ENCODE measurements at regions not wholly inside any gene's neighbourhood (a gene's known extent, or its start where the extent isn't known, plus 50 kb on each side); places are given as distances from the start of the nearest gene placed in this dataset.

DNA sequence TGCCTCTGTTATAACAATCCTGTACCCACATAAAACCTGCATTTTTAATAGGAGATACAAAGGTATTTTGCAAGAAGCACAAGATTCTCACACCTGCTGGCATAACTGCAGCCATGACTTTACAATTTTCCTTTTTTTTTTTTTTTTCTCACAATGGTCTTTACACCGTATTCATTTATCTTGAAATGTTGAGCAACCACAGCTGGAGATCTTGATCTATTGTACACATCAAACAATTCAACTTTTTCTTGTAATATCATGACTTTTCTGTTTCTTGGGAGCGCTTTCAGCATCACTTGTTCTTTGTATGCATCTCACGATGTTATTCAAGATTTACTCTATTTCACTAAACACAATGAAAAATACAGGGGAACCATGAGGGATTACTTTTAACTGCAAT lies 651.4 kb downstream of the KCNT2 start:
- H3K9me3 ChIP-seq (ENCODE audit: control insufficient read depth, low read length) = no peaks in the 10 kb centered on the region
- H3K36me3 ChIP-seq (ENCODE audit: control insufficient read depth, insufficient read depth, low read length) = no peaks in the 10 kb centered on the region
- no peak overlapping the region for H3K27ac ChIP-seq (ENCODE audit: insufficient read depth, low read length, poor library complexity, severe bottlenecking)
- H3K4me1 ChIP-seq (ENCODE audit: control insufficient read depth, insufficient read depth, low read length, poor library complexity, severe bottlenecking) = no peaks in the 10 kb centered on the region
- no peak for DNase-seq
- H3K27me3 ChIP-seq (replicated peaks; ENCODE audit: control insufficient read depth, insufficient read depth, low read length, poor library complexity, severe bottlenecking) = no peaks in the 10 kb centered on the region
- H3K4me3 ChIP-seq (ENCODE audit: insufficient read depth, low read depth, low read length, poor library complexity, severe bottlenecking) = no peak overlapping the region

DNA sequence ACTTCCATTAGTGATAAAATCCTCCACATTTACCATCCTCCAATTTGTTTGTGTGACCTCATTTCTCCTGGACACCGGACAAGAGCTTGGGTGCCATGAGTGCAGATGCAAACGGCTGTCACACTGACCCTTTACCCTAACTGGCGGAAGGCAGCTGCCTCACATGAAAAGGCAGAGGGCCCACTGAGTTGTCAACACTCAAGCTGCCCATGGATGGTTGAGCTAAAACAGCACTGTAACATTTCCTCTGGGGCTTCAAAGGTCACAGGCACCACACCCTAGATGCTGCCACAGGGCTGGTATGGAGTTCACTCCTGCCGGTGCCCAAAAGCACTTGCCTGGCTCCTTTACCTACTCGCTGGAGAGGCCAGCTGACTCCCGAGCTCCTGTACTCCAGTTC lies 653.4 kb downstream of the KCNT2 start:
- Histone ChIP-seq H3K27ac (ENCODE audit: insufficient read depth, low read length, poor library complexity, severe bottlenecking) (no peak overlapping the region), H3K27me3 (replicated peaks; ENCODE audit: control insufficient read depth, insufficient read depth, low read length, poor library complexity, severe bottlenecking) (no peaks in the 10 kb centered on the region), H3K36me3 (ENCODE audit: control insufficient read depth, insufficient read depth, low read length) (no peaks in the 10 kb centered on the region), H3K9me3 (ENCODE audit: control insufficient read depth, low read length) (no peaks in the 10 kb centered on the region), H3K4me1 (ENCODE audit: control insufficient read depth, insufficient read depth, low read length, poor library complexity, severe bottlenecking) (no peaks in the 10 kb centered on the region), H3K4me3 (ENCODE audit: insufficient read depth, low read depth, low read length, poor library complexity, severe bottlenecking) (no peak overlapping the region)
- no peak for DNase-seq

DNA sequence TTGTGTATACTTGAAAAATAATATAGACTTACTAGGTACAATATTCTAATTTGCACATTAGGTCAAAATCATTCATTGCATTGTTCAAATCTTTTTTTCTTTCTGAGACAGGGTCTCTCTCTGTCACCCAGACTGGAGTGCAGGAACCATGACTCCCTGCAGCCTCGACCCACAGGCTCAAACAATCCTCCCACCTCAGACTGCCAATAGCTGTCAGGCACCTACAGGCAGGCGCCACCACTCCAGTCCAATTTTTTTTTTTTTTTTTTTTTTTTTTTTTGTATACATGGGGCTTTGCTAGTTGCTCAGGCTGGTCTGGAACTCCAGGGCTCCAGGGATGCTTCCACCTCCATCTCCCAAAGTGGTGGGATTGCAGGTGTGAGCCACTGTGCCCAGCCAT lies 656.9 kb downstream of the KCNT2 start:
- DNase-seq = no peak
- no peaks in the 10 kb centered on the region for H3K36me3 ChIP-seq (ENCODE audit: control insufficient read depth, insufficient read depth, low read length)
- no peaks in the 10 kb centered on the region for H3K4me1 ChIP-seq (ENCODE audit: control insufficient read depth, insufficient read depth, low read length, poor library complexity, severe bottlenecking)
- no peak overlapping the region for H3K27ac ChIP-seq (ENCODE audit: insufficient read depth, low read length, poor library complexity, severe bottlenecking)
- no peak overlapping the region for H3K4me3 ChIP-seq (ENCODE audit: insufficient read depth, low read depth, low read length, poor library complexity, severe bottlenecking)
- no peaks in the 10 kb centered on the region for H3K9me3 ChIP-seq (ENCODE audit: control insufficient read depth, low read length)
- no peaks in the 10 kb centered on the region for H3K27me3 ChIP-seq (replicated peaks; ENCODE audit: control insufficient read depth, insufficient read depth, low read length, poor library complexity, severe bottlenecking)

DNA sequence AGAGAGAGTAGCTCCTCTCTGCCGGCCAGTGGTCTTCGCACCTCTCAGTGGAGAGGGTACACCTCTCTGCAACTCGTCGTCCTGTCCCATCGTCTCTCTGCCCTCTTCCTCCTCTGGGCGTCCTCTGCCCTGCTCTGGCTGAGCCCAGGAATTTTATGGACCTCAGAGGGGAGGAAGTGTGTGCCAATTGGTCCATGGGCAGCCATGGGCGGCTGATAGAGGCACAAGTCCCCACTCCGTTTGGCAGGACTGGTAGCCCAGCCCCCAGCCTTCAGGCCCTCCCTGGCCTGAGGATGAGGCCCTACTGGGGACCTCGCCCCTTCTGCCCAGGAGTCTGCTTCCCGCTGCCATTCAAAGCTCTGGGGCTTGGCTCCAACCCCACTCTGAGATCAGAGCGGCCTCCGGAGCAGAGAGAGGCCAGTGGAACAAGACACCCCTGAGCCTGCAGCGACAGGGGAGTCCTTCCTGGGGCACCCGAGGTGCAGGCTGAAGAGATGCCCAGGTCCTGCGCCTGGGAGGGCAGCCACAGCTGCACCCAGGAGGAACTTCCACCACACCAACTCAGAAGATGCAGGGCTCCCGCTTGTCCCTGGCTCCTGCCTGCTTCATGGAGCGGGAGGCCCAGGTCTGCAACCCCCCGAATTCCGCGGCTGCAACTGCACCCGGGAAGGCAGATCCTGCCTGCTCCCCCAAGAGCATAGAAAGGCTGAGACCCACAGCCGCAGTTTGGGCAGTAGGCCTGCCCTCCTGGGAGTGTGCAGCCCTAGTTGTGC lies 659.9 kb downstream of the KCNT2 start:
- H3K4me1 ChIP-seq (ENCODE audit: control insufficient read depth, insufficient read depth, low read length, poor library complexity, severe bottlenecking) = no peaks in the 10 kb centered on the region
- no peak overlapping the region for H3K27ac ChIP-seq (ENCODE audit: insufficient read depth, low read length, poor library complexity, severe bottlenecking)
- no peaks in the 10 kb centered on the region for H3K27me3 ChIP-seq (replicated peaks; ENCODE audit: control insufficient read depth, insufficient read depth, low read length, poor library complexity, severe bottlenecking)
- no peak for DNase-seq
- H3K36me3 ChIP-seq (ENCODE audit: control insufficient read depth, insufficient read depth, low read length) = no peaks in the 10 kb centered on the region
- H3K4me3 ChIP-seq (ENCODE audit: insufficient read depth, low read depth, low read length, poor library complexity, severe bottlenecking) = no peak overlapping the region
- H3K9me3 ChIP-seq (ENCODE audit: control insufficient read depth, low read length) = no peaks in the 10 kb centered on the region

- no peaks in the 10 kb centered on the region for H3K9me3 ChIP-seq (ENCODE audit: control insufficient read depth, low read length)
- no peaks in the 10 kb centered on the region for H3K36me3 ChIP-seq (ENCODE audit: control insufficient read depth, insufficient read depth, low read length)
- H3K27ac ChIP-seq (ENCODE audit: insufficient read depth, low read length, poor library complexity, severe bottlenecking) = no peak overlapping the region
- H3K4me1 ChIP-seq (ENCODE audit: control insufficient read depth, insufficient read depth, low read length, poor library complexity, severe bottlenecking) = no peaks in the 10 kb centered on the region
- H3K4me3 ChIP-seq (ENCODE audit: insufficient read depth, low read depth, low read length, poor library complexity, severe bottlenecking) = no peak overlapping the region
- DNase-seq = no peak
- H3K27me3 ChIP-seq (replicated peaks; ENCODE audit: control insufficient read depth, insufficient read depth, low read length, poor library complexity, severe bottlenecking) = no peaks in the 10 kb centered on the region
Measured at GRCh38 chr1:195946500-195946899, 661.7 kb downstream of the KCNT2 start.

DNA sequence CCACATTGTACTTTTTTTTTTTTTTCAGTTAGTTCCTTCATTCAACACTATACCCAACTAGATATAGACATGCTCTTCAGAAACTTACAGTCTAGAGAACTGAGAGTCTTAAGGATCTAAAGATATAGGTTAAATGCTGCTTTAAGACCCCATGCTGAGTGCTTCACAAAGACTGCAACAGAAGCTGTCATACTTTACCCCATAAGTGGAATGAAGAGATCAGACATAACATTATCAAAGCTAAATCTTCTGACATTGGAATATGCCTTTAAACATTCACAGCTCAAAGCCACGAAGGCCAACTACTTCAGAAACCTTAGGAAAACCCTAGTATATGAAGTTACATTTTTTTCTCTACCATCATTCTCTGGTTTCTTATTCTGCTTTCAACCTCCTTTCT lies 666.4 kb downstream of the KCNT2 start:
- Histone ChIP-seq H3K4me1 (ENCODE audit: control insufficient read depth, insufficient read depth, low read length, poor library complexity, severe bottlenecking) (no peaks in the 10 kb centered on the region), H3K27me3 (replicated peaks; ENCODE audit: control insufficient read depth, insufficient read depth, low read length, poor library complexity, severe bottlenecking) (no peaks in the 10 kb centered on the region), H3K4me3 (ENCODE audit: insufficient read depth, low read depth, low read length, poor library complexity, severe bottlenecking) (no peak overlapping the region), H3K27ac (ENCODE audit: insufficient read depth, low read length, poor library complexity, severe bottlenecking) (no peak overlapping the region), H3K36me3 (ENCODE audit: control insufficient read depth, insufficient read depth, low read length) (no peaks in the 10 kb centered on the region), H3K9me3 (ENCODE audit: control insufficient read depth, low read length) (no peaks in the 10 kb centered on the region)
- DNase-seq = no peak

GRCh38 chr1:195941314-195941713 lies 666.9 kb downstream of the KCNT2 start:
- H3K36me3 ChIP-seq (ENCODE audit: control insufficient read depth, insufficient read depth, low read length) = no peaks in the 10 kb centered on the region
- H3K4me1 ChIP-seq (ENCODE audit: control insufficient read depth, insufficient read depth, low read length, poor library complexity, severe bottlenecking) = no peaks in the 10 kb centered on the region
- H3K27ac ChIP-seq (ENCODE audit: insufficient read depth, low read length, poor library complexity, severe bottlenecking) = no peak overlapping the region
- no peaks in the 10 kb centered on the region for H3K27me3 ChIP-seq (replicated peaks; ENCODE audit: control insufficient read depth, insufficient read depth, low read length, poor library complexity, severe bottlenecking)
- no peaks in the 10 kb centered on the region for H3K9me3 ChIP-seq (ENCODE audit: control insufficient read depth, low read length)
- H3K4me3 ChIP-seq (ENCODE audit: insufficient read depth, low read depth, low read length, poor library complexity, severe bottlenecking) = no peak overlapping the region
- DNase-seq = no peak

GRCh38 chr1:195939844-195940243 lies 668.4 kb downstream of the KCNT2 start:
- DNase-seq = no peak
- Histone ChIP-seq H3K4me3 (ENCODE audit: insufficient read depth, low read depth, low read length, poor library complexity, severe bottlenecking) (no peak overlapping the region), H3K9me3 (ENCODE audit: control insufficient read depth, low read length) (no peaks in the 10 kb centered on the region), H3K36me3 (ENCODE audit: control insufficient read depth, insufficient read depth, low read length) (no peaks in the 10 kb centered on the region), H3K27ac (ENCODE audit: insufficient read depth, low read length, poor library complexity, severe bottlenecking) (no peak overlapping the region), H3K27me3 (replicated peaks; ENCODE audit: control insufficient read depth, insufficient read depth, low read length, poor library complexity, severe bottlenecking) (no peaks in the 10 kb centered on the region), H3K4me1 (ENCODE audit: control insufficient read depth, insufficient read depth, low read length, poor library complexity, severe bottlenecking) (no peaks in the 10 kb centered on the region)

- Histone ChIP-seq H3K27me3 (replicated peaks; ENCODE audit: control insufficient read depth, insufficient read depth, low read length, poor library complexity, severe bottlenecking) (no peaks in the 10 kb centered on the region), H3K4me1 (ENCODE audit: control insufficient read depth, insufficient read depth, low read length, poor library complexity, severe bottlenecking) (no peaks in the 10 kb centered on the region), H3K9me3 (ENCODE audit: control insufficient read depth, low read length) (no peaks in the 10 kb centered on the region), H3K36me3 (ENCODE audit: control insufficient read depth, insufficient read depth, low read length) (no peaks in the 10 kb centered on the region), H3K4me3 (ENCODE audit: insufficient read depth, low read depth, low read length, poor library complexity, severe bottlenecking) (no peak overlapping the region), H3K27ac (ENCODE audit: insufficient read depth, low read length, poor library complexity, severe bottlenecking) (no peak overlapping the region)
- DNase-seq = no peak
Measured at GRCh38 chr1:195934817-195935553, 673.3 kb downstream of the KCNT2 start.

GRCh38 chr1:195933835-195934234 lies 674.4 kb downstream of the KCNT2 start:
- Histone ChIP-seq H3K4me3 (ENCODE audit: insufficient read depth, low read depth, low read length, poor library complexity, severe bottlenecking) (no peak overlapping the region), H3K4me1 (ENCODE audit: control insufficient read depth, insufficient read depth, low read length, poor library complexity, severe bottlenecking) (no peaks in the 10 kb centered on the region), H3K27ac (ENCODE audit: insufficient read depth, low read length, poor library complexity, severe bottlenecking) (no peak overlapping the region), H3K9me3 (ENCODE audit: control insufficient read depth, low read length) (no peaks in the 10 kb centered on the region), H3K36me3 (ENCODE audit: control insufficient read depth, insufficient read depth, low read length) (no peaks in the 10 kb centered on the region), H3K27me3 (replicated peaks; ENCODE audit: control insufficient read depth, insufficient read depth, low read length, poor library complexity, severe bottlenecking) (no peaks in the 10 kb centered on the region)
- DNase-seq = no peak
